Fibroblast of upper back skin (primary cell): ENCODE measurements at regions not wholly inside any gene's neighbourhood (a gene's known extent, or its start where the extent isn't known, plus 50 kb on each side); places are given as distances from the start of the nearest gene placed in this dataset.
"Not testable (repeated sequence)": the region's sequence is repeated elsewhere in the genome, so short reads cannot be mapped to it uniquely, and the experiment has no call there.

Source experiments
- DNase-seq: peaks from one replicate; pipeline ENCODE4 v3.0.0-alpha.2; 2013

GRCh38 chr11:45400591-45400990 lies 114.5 kb upstream of the SYT13 start:
- peak; percentile 83 for DNase-seq

- no peak for DNase-seq
Observed at GRCh38 chr11:45399166-45399565, 113.0 kb upstream of the SYT13 start.

- no peak for DNase-seq
Observed at GRCh38 chr11:45398325-45398724, 112.2 kb upstream of the SYT13 start.

- no peak for DNase-seq
Observed at GRCh38 chr11:45396394-45396793, 110.3 kb upstream of the SYT13 start.

- no peak for DNase-seq
Observed at GRCh38 chr11:45395947-45396346, 109.8 kb upstream of the SYT13 start.

GRCh38 chr11:45395421-45395820 lies 109.3 kb upstream of the SYT13 start:
- no peak for DNase-seq

- no peak for DNase-seq
Observed at GRCh38 chr11:45394294-45395085, 108.3 kb upstream of the SYT13 start.

GRCh38 chr11:45393826-45394225 lies 107.7 kb upstream of the SYT13 start:
- no peak for DNase-seq

- DNase-seq, result no peak
Observed at GRCh38 chr11:45393334-45393733, 107.2 kb upstream of the SYT13 start.

GRCh38 chr11:45392591-45393091 lies 106.5 kb upstream of the SYT13 start:
- peak; percentile 28 for DNase-seq

GRCh38 chr11:45392154-45392553 lies 106.0 kb upstream of the SYT13 start:
- no peak for DNase-seq

GRCh38 chr11:45391168-45391850 lies 105.2 kb upstream of the SYT13 start:
- DNase-seq, result no peak

GRCh38 chr11:45390407-45390806 lies 104.3 kb upstream of the SYT13 start:
- DNase-seq, result peak; percentile 56

- no peak for DNase-seq
Observed at GRCh38 chr11:45388472-45388871, 102.3 kb upstream of the SYT13 start.

- DNase-seq, result not testable (repeated sequence)
Observed at GRCh38 chr11:45387885-45388284, 101.7 kb upstream of the SYT13 start.

- no peak for DNase-seq
Observed at GRCh38 chr11:45386972-45387371, 100.8 kb upstream of the SYT13 start.

- DNase-seq, result no peak
Observed at GRCh38 chr11:45385844-45386243, 99.7 kb upstream of the SYT13 start.

- DNase-seq, result no peak
Observed at GRCh38 chr11:45385423-45385822, 99.3 kb upstream of the SYT13 start.

GRCh38 chr11:45384711-45385241 lies 98.6 kb upstream of the SYT13 start:
- no peak for DNase-seq

GRCh38 chr11:45384016-45384415 lies 97.9 kb upstream of the SYT13 start:
- no peak for DNase-seq

- peak; percentile 76 for DNase-seq
Observed at GRCh38 chr11:45383224-45383623, 97.1 kb upstream of the SYT13 start.

GRCh38 chr11:45382133-45382878 lies 96.2 kb upstream of the SYT13 start:
- DNase-seq, result no peak

GRCh38 chr11:45379162-45379863 lies 93.2 kb upstream of the SYT13 start:
- no peak for DNase-seq
